ENCODE measurements at regions not wholly inside any gene's neighbourhood (a gene's known extent, or its start where the extent isn't known, plus 50 kb on each side); places are given as distances from the start of the nearest gene placed in this dataset.
A peak's percentile ranks its signal among the peaks of the same experiment; 100 is the strongest.
"Not testable (repeated sequence)": the region's sequence is repeated elsewhere in the genome, so short reads cannot be mapped to it uniquely, and the experiment has no call there.

DNA sequence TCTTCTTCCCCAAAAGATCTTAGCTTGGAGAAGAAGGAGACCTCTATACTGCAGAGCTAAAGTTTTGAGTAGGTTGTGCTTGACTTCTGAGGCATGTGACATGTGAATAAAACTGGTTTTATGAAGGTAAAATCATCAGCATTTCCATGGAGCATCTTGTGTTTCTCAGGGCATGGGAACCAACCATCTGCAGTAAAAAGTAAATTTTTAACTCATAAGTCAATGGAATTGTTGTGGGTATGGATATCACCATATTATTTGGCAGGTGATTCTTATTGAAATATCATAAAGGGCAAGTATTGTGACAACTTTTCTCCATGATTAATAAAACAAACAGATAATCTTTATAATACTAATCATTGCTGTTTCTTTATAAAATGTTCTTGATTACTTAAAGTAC is 173.0 kb upstream of the ZNF658 start:
- not testable (repeated sequence) for DNase-seq (ENCODE audit: low spot score); H3K36me3 Mint-ChIP-seq (ENCODE audit: low read depth); H3K27ac Mint-ChIP-seq (ENCODE audit: unreplicated experiment); H3K9me3 Mint-ChIP-seq (ENCODE audit: low read depth); H3K27me3 Mint-ChIP-seq (ENCODE audit: low read depth); H3K4me1 Mint-ChIP-seq (ENCODE audit: low read depth); H3K4me3 Mint-ChIP-seq (ENCODE audit: unreplicated experiment)

DNA sequence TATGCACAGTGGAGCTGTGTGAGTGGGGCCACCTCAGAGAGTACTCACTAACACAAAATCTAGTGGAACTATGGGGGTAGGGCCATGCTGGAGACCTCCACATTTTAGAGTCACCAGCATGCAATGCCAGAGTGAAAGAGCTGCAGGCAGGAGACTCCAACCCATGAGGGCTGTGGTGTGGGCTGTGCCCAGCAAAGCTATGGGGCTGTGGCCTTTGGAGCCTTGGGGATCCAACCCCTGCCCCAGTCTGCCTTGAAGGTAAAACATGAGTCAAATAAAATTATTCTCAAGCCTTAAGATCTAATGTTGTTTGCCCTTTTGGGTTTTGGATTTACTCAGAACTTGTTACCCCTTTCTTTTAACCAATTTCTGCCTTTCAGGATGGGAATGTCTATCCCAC is 163.8 kb upstream of the ZNF658 start:
- H3K9me3 Mint-ChIP-seq (ENCODE audit: low read depth); H3K4me1 Mint-ChIP-seq (ENCODE audit: low read depth); H3K36me3 Mint-ChIP-seq (ENCODE audit: low read depth); H3K27me3 Mint-ChIP-seq (ENCODE audit: low read depth); H3K4me3 Mint-ChIP-seq (ENCODE audit: unreplicated experiment); H3K27ac Mint-ChIP-seq (ENCODE audit: unreplicated experiment): not testable (repeated sequence)
- peak; percentile 22 for DNase-seq (ENCODE audit: low spot score)

DNA sequence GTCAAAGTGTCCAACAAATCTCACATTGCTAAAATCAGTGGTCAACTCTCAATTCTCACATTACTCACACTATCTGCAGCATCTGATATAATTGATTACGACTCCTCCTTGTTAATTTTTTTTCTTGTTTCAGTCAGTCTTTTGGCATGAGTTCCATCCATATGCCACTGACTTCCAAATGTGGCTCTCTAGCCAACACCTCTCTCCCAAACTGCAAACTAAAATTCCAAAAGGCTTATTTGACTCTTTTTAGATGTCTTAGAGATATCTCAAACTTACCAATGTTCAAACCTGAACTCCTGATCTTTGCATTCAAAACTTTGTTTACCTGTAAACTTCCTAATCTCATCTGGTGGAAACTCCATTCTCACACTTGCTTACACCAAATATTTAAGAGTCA is 162.1 kb upstream of the ZNF658 start:
- not testable (repeated sequence) for H3K36me3 Mint-ChIP-seq (ENCODE audit: low read depth); DNase-seq (ENCODE audit: low spot score); H3K9me3 Mint-ChIP-seq (ENCODE audit: low read depth); H3K4me1 Mint-ChIP-seq (ENCODE audit: low read depth); H3K27ac Mint-ChIP-seq (ENCODE audit: unreplicated experiment); H3K4me3 Mint-ChIP-seq (ENCODE audit: unreplicated experiment); H3K27me3 Mint-ChIP-seq (ENCODE audit: low read depth)

DNA sequence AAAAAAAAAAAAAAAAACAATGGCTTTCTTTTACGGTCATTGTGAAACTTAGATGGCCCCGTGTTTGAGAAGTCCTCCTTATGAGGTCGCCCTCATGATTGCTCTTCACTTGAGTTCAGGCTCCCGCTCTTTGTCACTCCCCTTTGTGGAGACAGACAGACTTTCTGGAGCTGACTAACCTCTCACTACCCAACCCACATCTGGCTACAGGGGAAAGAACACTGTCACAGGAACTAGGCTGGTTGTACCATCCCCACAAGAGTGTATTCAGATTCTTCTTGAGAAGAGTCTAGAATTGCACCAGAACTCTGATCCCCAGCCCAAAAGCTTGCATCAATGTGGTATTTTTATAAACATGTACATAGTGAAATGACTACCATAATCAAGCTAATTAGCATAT is 160.4 kb upstream of the ZNF658 start:
- not testable (repeated sequence) for H3K9me3 Mint-ChIP-seq (ENCODE audit: low read depth); H3K27ac Mint-ChIP-seq (ENCODE audit: unreplicated experiment); H3K4me3 Mint-ChIP-seq (ENCODE audit: unreplicated experiment); H3K36me3 Mint-ChIP-seq (ENCODE audit: low read depth); H3K4me1 Mint-ChIP-seq (ENCODE audit: low read depth); H3K27me3 Mint-ChIP-seq (ENCODE audit: low read depth); DNase-seq (ENCODE audit: low spot score)

DNA sequence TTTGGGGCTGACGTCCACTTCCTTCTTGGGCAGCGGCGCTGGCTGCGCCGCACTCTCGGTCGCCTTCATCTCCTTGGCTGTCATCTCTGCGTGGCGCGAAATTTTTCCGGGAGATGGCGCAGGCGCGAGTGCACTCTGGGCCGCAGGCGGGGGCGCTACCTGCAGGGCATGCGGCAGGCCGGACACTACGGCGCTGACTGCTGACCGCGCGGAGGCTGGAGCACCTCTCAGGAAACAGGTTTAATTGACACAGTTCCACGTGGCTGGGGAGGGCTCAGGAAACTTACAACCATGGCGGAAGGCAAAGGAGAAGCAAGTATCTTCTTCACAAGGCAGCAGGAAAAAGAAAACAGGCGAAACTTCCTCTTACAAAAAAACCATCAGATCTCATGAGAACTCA is 154.7 kb upstream of the ZNF658 start:
- H3K4me1 Mint-ChIP-seq (ENCODE audit: low read depth): not testable (repeated sequence)

DNA sequence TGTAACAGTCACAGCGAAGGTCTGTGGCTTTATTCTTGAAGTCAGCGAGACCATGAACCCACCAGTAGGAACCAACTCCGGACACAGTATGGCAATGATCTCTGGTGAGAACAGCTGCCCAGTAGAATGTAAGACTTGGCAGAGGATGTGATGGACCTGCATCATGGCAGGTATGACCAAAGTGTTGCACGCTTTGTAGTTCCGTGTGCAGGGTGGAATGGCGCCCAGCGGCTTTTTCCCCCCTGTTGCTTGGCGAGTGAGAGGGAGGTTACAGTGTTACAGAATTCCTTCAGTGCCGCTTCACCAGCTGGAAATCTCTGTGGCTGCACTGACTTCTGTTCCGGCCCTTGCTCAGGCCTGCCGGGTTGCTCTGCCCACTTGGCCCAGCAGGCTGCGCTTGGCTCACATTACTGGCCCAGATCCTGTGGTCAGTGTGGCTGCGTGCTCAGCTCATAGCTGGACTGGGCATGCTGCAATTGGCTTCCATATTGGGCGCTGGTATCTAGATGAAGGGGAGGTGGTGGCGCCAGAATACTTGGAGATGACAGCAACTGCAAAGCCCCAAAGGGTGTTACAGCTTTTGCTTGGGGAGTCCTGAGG is 148.1 kb upstream of the ZNF658 start:
- not testable (repeated sequence) for H3K4me1 Mint-ChIP-seq (ENCODE audit: low read depth); H3K4me3 Mint-ChIP-seq (ENCODE audit: unreplicated experiment); H3K27me3 Mint-ChIP-seq (ENCODE audit: low read depth); H3K9me3 Mint-ChIP-seq (ENCODE audit: low read depth); DNase-seq (ENCODE audit: low spot score); H3K27ac Mint-ChIP-seq (ENCODE audit: unreplicated experiment); H3K36me3 Mint-ChIP-seq (ENCODE audit: low read depth)

More for the DNA sequence above, 154.7 kb upstream of the ZNF658 start:
- not testable (repeated sequence) for H3K36me3 Mint-ChIP-seq (ENCODE audit: low read depth); H3K4me3 Mint-ChIP-seq (ENCODE audit: unreplicated experiment); H3K9me3 Mint-ChIP-seq (ENCODE audit: low read depth); H3K27me3 Mint-ChIP-seq (ENCODE audit: low read depth); H3K27ac Mint-ChIP-seq (ENCODE audit: unreplicated experiment)
- peak; percentile 33 for DNase-seq (ENCODE audit: low spot score)

DNA sequence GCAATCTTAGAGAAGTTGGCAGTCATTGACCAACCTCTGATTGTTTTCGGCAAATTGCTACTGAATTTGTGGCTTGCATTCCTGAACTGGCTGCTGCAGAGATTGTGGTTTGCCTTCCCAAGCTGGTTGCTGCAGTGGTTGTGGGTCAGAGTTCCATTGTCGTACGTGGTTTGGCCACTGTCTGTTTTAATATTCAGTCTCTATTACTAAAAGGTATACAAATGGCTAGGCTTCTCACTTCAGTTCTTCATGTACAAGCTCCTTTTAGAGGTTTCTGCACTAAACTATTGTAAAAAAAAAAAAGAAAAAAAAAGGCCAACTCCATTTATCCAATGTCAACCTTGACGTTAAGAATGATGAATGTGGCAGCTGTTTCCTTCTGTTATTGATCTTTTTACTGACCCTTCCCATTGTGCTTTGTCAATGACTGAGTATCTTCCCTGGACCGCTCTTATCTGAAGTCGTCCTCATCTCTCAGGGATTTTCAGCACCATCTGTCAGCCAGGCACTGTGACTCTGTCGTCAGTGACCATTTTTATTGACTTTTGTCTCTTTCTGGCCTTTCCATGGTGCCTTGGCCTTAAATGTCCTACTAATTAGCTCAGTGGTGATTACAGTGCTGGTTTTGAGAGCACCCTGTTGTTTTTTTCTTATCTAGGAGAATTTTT is 140.6 kb upstream of the ZNF658 start:
- not testable (repeated sequence) for H3K9me3 Mint-ChIP-seq (ENCODE audit: low read depth); H3K4me1 Mint-ChIP-seq (ENCODE audit: low read depth); H3K27ac Mint-ChIP-seq (ENCODE audit: unreplicated experiment); DNase-seq (ENCODE audit: low spot score); H3K4me3 Mint-ChIP-seq (ENCODE audit: unreplicated experiment); H3K36me3 Mint-ChIP-seq (ENCODE audit: low read depth); H3K27me3 Mint-ChIP-seq (ENCODE audit: low read depth)

DNA sequence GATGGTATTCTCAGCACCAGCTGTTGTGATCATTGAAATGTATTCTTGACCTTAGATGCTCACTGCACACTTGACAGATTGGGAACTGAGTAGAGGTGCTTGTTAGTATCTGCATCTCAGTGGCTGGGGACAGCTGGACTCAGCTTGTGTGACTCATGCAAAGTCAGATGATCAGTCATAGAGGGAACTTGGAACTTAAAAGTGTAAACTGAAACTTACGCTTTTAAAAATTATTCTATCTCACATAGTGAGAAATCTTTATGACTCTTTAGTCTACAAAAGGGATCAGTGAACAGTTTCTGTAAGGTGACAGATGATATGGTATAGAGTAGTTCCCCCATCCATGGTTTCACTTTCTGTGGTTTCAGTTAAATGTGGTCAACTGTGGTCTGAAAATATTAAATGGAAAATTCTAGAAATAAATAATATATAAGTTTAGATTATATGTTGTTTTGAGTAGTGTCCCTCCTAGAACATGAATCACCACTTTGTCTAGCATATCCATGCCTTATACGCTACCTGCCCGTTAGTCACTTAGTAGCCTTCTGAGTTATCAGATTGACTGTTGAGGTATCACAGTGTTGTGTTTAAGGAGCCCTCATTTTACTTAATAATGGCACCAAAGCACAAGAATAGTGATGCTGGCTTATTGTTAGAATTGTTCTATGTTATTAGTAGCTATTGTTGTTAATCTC is 135.6 kb upstream of the ZNF658 start:
- not testable (repeated sequence) for H3K4me1 Mint-ChIP-seq (ENCODE audit: low read depth); H3K27ac Mint-ChIP-seq (ENCODE audit: unreplicated experiment); DNase-seq (ENCODE audit: low spot score); H3K9me3 Mint-ChIP-seq (ENCODE audit: low read depth); H3K27me3 Mint-ChIP-seq (ENCODE audit: low read depth); H3K36me3 Mint-ChIP-seq (ENCODE audit: low read depth); H3K4me3 Mint-ChIP-seq (ENCODE audit: unreplicated experiment)

DNA sequence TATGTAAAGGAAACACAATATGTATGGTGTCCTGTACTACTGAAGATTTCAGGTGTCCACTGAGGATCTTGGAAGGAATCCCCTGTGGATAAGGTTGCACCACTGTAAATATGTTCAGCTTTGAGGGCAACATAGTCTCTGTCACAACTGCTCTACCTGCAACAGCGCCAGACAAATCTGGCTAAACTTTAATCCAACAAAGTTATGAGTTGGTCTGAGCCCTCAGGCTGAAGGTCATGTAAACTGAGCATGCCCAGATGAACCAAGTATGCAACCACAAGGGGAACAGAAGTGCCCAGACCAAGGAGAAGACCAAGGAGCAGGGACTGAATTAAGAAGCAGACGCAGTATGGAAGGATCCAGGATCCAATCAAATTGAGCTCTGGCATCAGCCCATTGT is 135.0 kb upstream of the ZNF658 start:
- not testable (repeated sequence) for DNase-seq (ENCODE audit: low spot score); H3K9me3 Mint-ChIP-seq (ENCODE audit: low read depth); H3K27ac Mint-ChIP-seq (ENCODE audit: unreplicated experiment); H3K4me1 Mint-ChIP-seq (ENCODE audit: low read depth); H3K36me3 Mint-ChIP-seq (ENCODE audit: low read depth); H3K27me3 Mint-ChIP-seq (ENCODE audit: low read depth); H3K4me3 Mint-ChIP-seq (ENCODE audit: unreplicated experiment)

DNA sequence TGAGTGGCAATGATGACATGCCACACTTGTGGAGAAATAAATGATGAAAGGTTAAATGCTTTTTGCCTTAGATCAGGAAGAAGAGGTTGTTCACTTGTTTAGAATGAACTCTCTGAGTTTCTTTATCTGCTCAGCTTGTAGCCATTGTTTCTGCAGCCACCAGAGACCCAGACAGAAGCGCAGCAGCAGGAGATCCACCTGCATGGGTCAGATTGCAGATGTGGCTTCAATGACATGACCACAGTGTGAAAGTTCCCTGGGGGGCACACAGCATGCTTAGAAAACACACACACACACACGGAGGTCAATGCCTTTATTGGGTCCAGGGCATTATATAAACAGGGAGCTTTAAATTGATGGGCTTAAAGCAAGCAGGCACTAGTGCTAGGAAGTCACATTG is 129.0 kb upstream of the ZNF658 start:
- not testable (repeated sequence) for H3K9me3 Mint-ChIP-seq (ENCODE audit: low read depth); H3K4me3 Mint-ChIP-seq (ENCODE audit: unreplicated experiment); H3K36me3 Mint-ChIP-seq (ENCODE audit: low read depth); H3K27ac Mint-ChIP-seq (ENCODE audit: unreplicated experiment); H3K27me3 Mint-ChIP-seq (ENCODE audit: low read depth); DNase-seq (ENCODE audit: low spot score); H3K4me1 Mint-ChIP-seq (ENCODE audit: low read depth)

DNA sequence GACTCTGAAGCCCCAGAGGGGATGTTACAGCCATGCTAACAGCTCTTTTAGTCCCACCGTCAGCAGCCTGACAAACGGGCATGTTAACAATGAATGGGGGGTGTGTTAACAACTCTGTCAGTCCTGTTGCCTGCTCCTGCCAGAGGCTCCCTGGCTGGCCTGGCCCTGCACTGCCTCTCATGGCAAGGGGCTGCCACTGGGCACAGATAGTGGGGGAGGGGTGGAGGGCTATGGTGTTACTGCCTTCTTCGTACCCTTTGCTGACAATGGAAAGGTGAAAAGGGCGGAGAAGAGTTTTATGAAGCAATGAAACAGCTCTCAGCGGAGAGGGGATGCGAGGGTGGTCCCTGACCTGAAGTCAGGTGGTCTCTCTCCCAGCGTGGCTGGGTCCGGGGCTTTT is 125.9 kb upstream of the ZNF658 start:
- not testable (repeated sequence) for H3K9me3 Mint-ChIP-seq (ENCODE audit: low read depth); H3K4me1 Mint-ChIP-seq (ENCODE audit: low read depth); H3K4me3 Mint-ChIP-seq (ENCODE audit: unreplicated experiment); H3K27ac Mint-ChIP-seq (ENCODE audit: unreplicated experiment); H3K27me3 Mint-ChIP-seq (ENCODE audit: low read depth); H3K36me3 Mint-ChIP-seq (ENCODE audit: low read depth); DNase-seq (ENCODE audit: low spot score)

DNA sequence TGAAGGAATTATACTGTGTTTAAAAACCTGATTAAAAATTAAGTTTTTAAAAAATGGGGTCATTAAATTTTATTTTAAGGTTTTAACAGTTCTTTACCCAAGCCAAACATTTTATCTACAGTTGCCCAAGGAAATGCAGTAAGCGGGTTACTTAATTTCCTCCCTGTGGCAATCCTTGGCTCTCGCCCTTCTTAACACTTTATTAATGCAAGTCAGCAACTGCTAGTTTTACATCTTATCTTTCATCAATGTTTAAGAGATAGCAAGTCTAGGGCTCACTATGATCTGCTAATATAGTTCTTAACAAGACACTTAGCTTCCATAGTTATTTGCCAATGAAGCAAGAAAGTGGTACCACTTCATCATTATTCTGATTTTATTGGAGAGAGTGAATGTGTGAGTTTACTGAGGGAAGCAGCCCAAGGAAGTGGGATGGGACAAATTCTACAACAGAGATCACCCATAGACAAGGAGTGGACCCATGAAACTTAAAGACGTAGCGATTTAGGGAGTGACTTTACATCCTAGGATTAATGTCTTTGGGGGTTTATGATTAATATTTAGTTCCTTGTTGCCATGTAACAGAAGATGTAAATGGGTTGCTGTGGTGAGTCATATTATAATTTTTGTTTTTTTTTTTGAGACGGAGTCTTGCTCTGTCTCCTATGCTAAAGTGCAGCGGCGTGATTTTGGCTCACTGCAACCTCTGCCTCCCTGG is 120.4 kb upstream of the ZNF658 start:
- not testable (repeated sequence) for H3K4me3 Mint-ChIP-seq (ENCODE audit: unreplicated experiment); H3K9me3 Mint-ChIP-seq (ENCODE audit: low read depth); H3K36me3 Mint-ChIP-seq (ENCODE audit: low read depth); H3K27me3 Mint-ChIP-seq (ENCODE audit: low read depth); DNase-seq (ENCODE audit: low spot score); H3K27ac Mint-ChIP-seq (ENCODE audit: unreplicated experiment)
- peaks cover 17% of the 10 kb centered on the region for H3K4me1 Mint-ChIP-seq (ENCODE audit: low read depth)

Measured in chondrocyte (in vitro differentiated cells).